BJ (cell line): ENCODE measurements at regions not wholly inside any gene's neighbourhood (a gene's known extent, or its start where the extent isn't known, plus 50 kb on each side); places are given as distances from the start of the nearest gene placed in this dataset.

Experiments
- CTCF ChIA-PET: fragments of 350-600 bp; formaldehyde crosslinking; extraction: SDS; loops from one replicate; lab custom pipeline; 2021; ENCODE audit warnings: antibody characterized with exemption, inconsistent platforms; lab: Yijun Ruan, JAX
- POLR2A ChIA-PET: fragments of 300-600 bp; sonication (Branson Sonifier 250); formaldehyde crosslinking; extraction: SDS; loops from one replicate; lab custom pipeline; 2021; ENCODE audit warnings: antibody characterized with exemption; lab: Charles Lee
- DNase-seq: peaks from one replicate; pipeline ENCODE4 v3.0.0-alpha.2; 2011; ENCODE audit warnings: low read depth
- H3K27me3 ChIP-seq: 2 replicates; pipeline ENCODE4 v1.6.0; 2011; ENCODE audit warnings: low read length; ENCODE audit not compliant: control insufficient read depth, insufficient read depth
- H3K36me3 ChIP-seq: 2 replicates; pipeline ENCODE4 v1.5.1; 2011; ENCODE audit warnings: low read length; ENCODE audit not compliant: control insufficient read depth, insufficient read depth
- H3K4me3 ChIP-seq: 2 replicates; pipeline ENCODE4 v1.5.1; 2011; ENCODE audit warnings: low read depth, mild to moderate bottlenecking, control low read depth, low read length
- TF ChIP-seq, protein P1 (sequence below): IDR thresholded peaks from 2 replicates; pipeline ENCODE4 v1.5.1; 2011; ENCODE audit warnings: low read depth, mild to moderate bottlenecking, control low read depth, inconsistent platforms, low read length, moderate library complexity; ENCODE audit not compliant: insufficient read depth

DNA sequence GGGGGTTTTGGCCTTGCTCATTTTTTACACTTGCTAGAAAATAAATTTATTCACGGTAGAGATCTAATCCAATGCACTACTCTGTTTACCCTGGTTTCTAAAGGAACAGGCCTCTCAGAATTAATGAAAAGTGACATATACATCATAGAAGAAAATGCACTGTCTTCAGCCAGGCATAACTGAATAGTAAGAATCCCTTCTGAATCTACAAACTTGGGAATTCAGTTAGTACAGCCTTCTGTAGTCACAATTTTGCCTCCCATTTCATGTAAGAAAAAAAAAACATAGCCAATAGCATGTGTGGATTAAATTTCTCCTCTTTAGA lies 197.3 kb downstream of the CAAP1 start:
- H3K36me3 ChIP-seq = no peaks in the 10 kb centered on the region
- ChIA-PET POLR2A (no interaction called here), CTCF (no interaction called here)
- H3K4me3 ChIP-seq = no peak overlapping the region
- DNase-seq = no peak
- H3K27me3 ChIP-seq = no peaks in the 10 kb centered on the region
- TF ChIP-seq, protein P1, sequence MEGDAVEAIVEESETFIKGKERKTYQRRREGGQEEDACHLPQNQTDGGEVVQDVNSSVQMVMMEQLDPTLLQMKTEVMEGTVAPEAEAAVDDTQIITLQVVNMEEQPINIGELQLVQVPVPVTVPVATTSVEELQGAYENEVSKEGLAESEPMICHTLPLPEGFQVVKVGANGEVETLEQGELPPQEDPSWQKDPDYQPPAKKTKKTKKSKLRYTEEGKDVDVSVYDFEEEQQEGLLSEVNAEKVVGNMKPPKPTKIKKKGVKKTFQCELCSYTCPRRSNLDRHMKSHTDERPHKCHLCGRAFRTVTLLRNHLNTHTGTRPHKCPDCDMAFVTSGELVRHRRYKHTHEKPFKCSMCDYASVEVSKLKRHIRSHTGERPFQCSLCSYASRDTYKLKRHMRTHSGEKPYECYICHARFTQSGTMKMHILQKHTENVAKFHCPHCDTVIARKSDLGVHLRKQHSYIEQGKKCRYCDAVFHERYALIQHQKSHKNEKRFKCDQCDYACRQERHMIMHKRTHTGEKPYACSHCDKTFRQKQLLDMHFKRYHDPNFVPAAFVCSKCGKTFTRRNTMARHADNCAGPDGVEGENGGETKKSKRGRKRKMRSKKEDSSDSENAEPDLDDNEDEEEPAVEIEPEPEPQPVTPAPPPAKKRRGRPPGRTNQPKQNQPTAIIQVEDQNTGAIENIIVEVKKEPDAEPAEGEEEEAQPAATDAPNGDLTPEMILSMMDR = no peak

DNA sequence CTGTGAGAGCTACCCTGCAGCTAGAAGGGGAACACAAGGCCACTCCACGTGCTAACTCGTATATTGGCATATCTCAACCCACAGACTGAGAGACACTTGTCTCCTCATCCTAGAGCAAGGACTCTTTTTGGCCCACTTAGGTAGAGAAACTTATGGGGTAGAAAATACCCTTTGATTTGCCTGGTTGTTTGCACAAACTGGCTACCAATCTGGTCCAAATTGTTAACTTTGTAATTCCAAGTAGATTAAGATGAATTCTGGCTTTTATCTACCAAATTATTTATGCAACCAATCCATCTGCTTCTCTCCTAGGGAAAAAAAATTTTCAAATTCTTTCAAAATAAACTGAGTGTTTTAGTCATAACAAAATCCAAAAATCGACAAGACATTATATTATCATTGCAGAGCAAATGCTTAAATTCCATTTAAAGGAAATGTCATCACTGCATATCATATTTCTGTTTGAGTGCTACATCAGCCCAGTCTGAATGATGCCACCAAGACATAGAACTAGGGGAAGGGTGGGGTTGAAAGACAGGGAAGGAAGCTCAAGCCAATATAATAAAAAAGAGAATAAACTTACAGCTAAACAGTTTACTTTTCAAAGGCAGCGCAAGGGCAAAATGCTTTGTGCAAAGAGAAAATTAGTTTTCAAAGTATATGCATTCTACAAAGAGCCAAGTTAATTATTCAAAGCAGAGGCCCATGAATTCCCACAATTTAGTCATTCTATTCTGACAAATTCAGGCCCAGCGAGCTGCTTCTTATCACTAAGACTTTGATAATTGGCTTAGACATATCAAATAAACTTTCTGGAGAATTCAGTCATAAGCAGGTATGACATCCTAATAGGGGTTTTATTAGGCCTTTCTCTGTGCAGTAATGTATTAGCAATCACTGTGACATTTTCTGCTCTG lies 198.0 kb downstream of the CAAP1 start:
- no peak for DNase-seq
- H3K27me3 ChIP-seq = no peaks in the 10 kb centered on the region
- TF ChIP-seq, protein P1 = no peak
- ChIA-PET POLR2A (no interaction called here), CTCF (no interaction called here)
- H3K36me3 ChIP-seq = no peaks in the 10 kb centered on the region
- H3K4me3 ChIP-seq = no peak overlapping the region

DNA sequence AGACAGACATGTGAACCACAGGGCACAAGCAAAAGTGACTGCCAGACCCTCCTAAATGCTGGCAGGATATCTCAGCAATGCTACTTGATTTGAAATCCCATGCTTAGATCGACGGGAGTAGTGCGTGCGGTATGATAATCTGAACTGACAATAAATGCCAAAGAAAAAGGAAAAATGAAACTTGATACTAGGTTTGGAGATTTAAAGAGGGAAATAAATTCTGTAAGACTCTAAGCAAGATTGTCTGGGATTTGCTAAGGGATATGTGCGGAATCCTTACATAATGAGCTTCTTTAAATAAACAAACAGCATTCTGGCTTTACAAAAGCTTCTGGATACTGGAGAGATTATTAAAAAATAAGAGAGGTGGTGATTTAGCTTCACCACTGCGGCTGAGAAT lies 203.6 kb downstream of the CAAP1 start:
- TF ChIP-seq, protein P1 = no peak
- CTCF ChIA-PET = no interaction called here

DNA sequence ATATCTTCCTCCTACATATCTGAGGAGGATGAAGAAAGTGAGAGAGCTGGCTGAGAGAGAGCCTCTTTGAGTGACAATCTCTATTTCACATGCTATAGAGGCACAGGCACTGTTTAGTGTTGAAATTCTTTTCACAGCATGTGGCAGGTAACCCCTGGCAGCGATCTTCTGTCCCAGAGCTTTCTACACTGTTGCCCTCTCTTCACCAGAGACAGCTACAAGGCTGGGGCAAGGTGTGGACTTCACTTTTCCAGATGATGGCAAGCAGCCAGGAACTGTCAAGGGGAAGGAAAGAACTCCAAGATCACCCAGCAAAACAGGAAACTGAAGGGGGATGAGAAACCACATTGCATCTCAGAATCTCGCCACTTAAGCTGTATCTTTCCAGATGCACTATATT lies 205.2 kb downstream of the CAAP1 start:
- CTCF ChIA-PET = no interaction called here
- TF ChIP-seq, protein P1 = no peak

More for the DNA sequence above, 203.6 kb downstream of the CAAP1 start:
- POLR2A ChIA-PET = no interaction called here
- Histone ChIP-seq H3K27me3 (no peaks in the 10 kb centered on the region), H3K36me3 (no peaks in the 10 kb centered on the region), H3K4me3 (no peak overlapping the region)
- DNase-seq = no peak

DNA sequence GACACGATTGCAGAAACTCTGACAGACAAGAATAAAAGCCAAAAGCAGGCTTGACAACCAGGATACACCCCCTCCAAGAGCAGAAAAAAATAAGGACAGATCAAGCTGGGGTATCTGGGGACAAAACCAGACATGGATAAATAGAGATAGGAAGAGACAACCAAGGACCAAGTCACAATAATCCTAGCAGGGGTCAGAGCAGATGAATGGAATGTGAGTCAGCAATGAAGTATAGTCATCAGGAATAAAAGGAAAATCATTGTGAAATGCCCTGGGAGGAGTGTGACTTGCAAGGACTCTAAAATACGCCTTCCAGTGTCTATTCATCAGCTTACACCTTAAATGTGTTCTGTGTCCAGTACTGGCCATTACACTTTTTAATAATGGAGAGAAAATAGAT lies 206.8 kb downstream of the CAAP1 start:
- H3K27me3 ChIP-seq = no peaks in the 10 kb centered on the region
- no peak overlapping the region for H3K4me3 ChIP-seq
- CTCF ChIA-PET = no interaction called here
- no peak for DNase-seq
- no peaks in the 10 kb centered on the region for H3K36me3 ChIP-seq
- TF ChIP-seq, protein P1 = no peak
- POLR2A ChIA-PET = no interaction called here

More for the DNA sequence above, 205.2 kb downstream of the CAAP1 start:
- POLR2A ChIA-PET = no interaction called here
- no peaks in the 10 kb centered on the region for H3K36me3 ChIP-seq
- DNase-seq = no peak
- no peaks in the 10 kb centered on the region for H3K27me3 ChIP-seq
- no peak overlapping the region for H3K4me3 ChIP-seq
